ENCODE measurements at regions not wholly inside any gene's neighbourhood (a gene's known extent, or its start where the extent isn't known, plus 50 kb on each side); places are given as distances from the start of the nearest gene placed in this dataset.

- Histone ChIP-seq H3K56ac (ENCODE audit: insufficient read length, low read depth, low read length) (no peak overlapping the region), H3K27ac (ENCODE audit: insufficient read length, low read depth, low read length) (peak overlapping the region; percentile 51), H2BK12ac (ENCODE audit: insufficient read length, low read depth, low read length) (no peak overlapping the region), H3T11ph (ENCODE audit: low read length) (no peak overlapping the region), H3K23ac (ENCODE audit: insufficient read length, low read depth, low read length) (no peak overlapping the region), H4K91ac (ENCODE audit: insufficient read length, low read depth, low read length) (no peak overlapping the region), H2BK120ac (ENCODE audit: low read depth, low read length, poor library complexity, severe bottlenecking) (no peak overlapping the region), H4K20me1 (ENCODE audit: control insufficient read depth, insufficient read depth, insufficient read length) (no peaks in the 10 kb centered on the region), H3K23me2 (ENCODE audit: insufficient read length, low read depth, low read length, poor library complexity, severe bottlenecking) (no peaks in the 10 kb centered on the region), H4K8ac (replicated peaks; ENCODE audit: insufficient read length, low read depth, low read length) (no peak overlapping the region), H3K9ac (ENCODE audit: extremely low read depth, insufficient read length, low read length) (no peak overlapping the region), H3K9me3 (ENCODE audit: control insufficient read depth, low read depth, low read length) (no peaks in the 10 kb centered on the region), H3K4me1 (ENCODE audit: insufficient read depth, low read length) (no peaks in the 10 kb centered on the region; the same call in 1 of the 2 replicates), H2BK15ac (ENCODE audit: low read depth, low read length) (no peak overlapping the region), H4K5ac (ENCODE audit: insufficient read length, low read depth, low read length) (no peak overlapping the region), H3K18ac (ENCODE audit: insufficient read length, low read depth, low read length) (no peak overlapping the region), H3K4me2 (ENCODE audit: insufficient read depth, insufficient read length, low read length) (no peak overlapping the region), H3K27me3 (ENCODE audit: insufficient read depth, low read length) (no peaks in the 10 kb centered on the region), H3K79me1 (ENCODE audit: insufficient read depth, low read depth, low read length, poor library complexity, severe bottlenecking) (no peaks in the 10 kb centered on the region), H2AK5ac (ENCODE audit: insufficient read length, low read length) (no peak overlapping the region), H2AFZ (ENCODE audit: low read length) (no peak overlapping the region), H2BK20ac (ENCODE audit: low read depth, low read length, poor library complexity, severe bottlenecking) (no peak overlapping the region), H3K4ac (ENCODE audit: low read depth, low read length) (no peak overlapping the region), H3K79me2 (ENCODE audit: insufficient read depth, low read length) (no peaks in the 10 kb centered on the region), H2BK5ac (ENCODE audit: insufficient read length, low read length) (no peak overlapping the region), H3K14ac (ENCODE audit: insufficient read depth, low read length) (no peak overlapping the region)
- Mint-ChIP-seq H3K27me3 (ENCODE audit: low read depth) (no peaks in the 10 kb centered on the region), H3K27ac (peak overlapping the region in 1 of 3 experiments; percentile 98; a peak in 2 of 7 replicates), H3K36me3 (ENCODE audit: insufficient read depth in 1 of 3, low read depth in 3 of 3) (no peaks in the 10 kb centered on the region), H3K4me1 (peaks cover 51 to 54% of the 10 kb centered on the region in 2 experiments), H3K9me3 (no peaks in the 10 kb centered on the region; a peak in 1 of 5 replicates), H3K4me3 (no peak overlapping the region)
- no peak for DNase-seq
- WGBS (ENCODE audit: extremely low coverage, insufficient read length, low lambda C conversion rate): no CpG with 5 or more reads among the region's 2 CpGs
- no peak for TF ChIP-seq CTCF (conservative IDR thresholded peaks at IDR 0.05)
These were observed 120.2 kb upstream of the NDST4 start for GRCh38 chr4:115233600-115233999.
